ENCODE measurements at regions not wholly inside any gene's neighbourhood (a gene's known extent, or its start where the extent isn't known, plus 50 kb on each side); places are given as distances from the start of the nearest gene placed in this dataset.
"Not testable (repeated sequence)": the region's sequence is repeated elsewhere in the genome, so short reads cannot be mapped to it uniquely, and the experiment has no call there.

GRCh38 chr6:57708061-57708460 is 390.6 kb downstream of the PRIM2 start:
- H3K9me3 ChIP-seq; intact Hi-C loops (cut with DNase I); H3K4me3 ChIP-seq; H3K36me3 ChIP-seq; H3K27ac ChIP-seq; H3K4me1 ChIP-seq; H3K27me3 ChIP-seq; DNase-seq (ENCODE audit: extremely low spot score in 2 of 2): not testable (repeated sequence)

GRCh38 chr6:57722546-57722945 is 405.1 kb downstream of the PRIM2 start:
- H3K4me1 ChIP-seq; H3K27me3 ChIP-seq; H3K27ac ChIP-seq; intact Hi-C loops (cut with DNase I); H3K36me3 ChIP-seq; H3K4me3 ChIP-seq; DNase-seq (ENCODE audit: extremely low spot score in 2 of 2); H3K9me3 ChIP-seq: not testable (repeated sequence)

- H3K4me1 ChIP-seq; intact Hi-C loops (cut with DNase I): not testable (repeated sequence)
These were observed 406.5 kb downstream of the PRIM2 start for GRCh38 chr6:57723815-57724401.

GRCh38 chr6:57729407-57729806 is 412.0 kb downstream of the PRIM2 start:
- H3K27me3 ChIP-seq; DNase-seq (ENCODE audit: extremely low spot score in 2 of 2); H3K4me1 ChIP-seq; H3K9me3 ChIP-seq; H3K36me3 ChIP-seq; intact Hi-C loops (cut with DNase I); H3K27ac ChIP-seq; H3K4me3 ChIP-seq: not testable (repeated sequence)

More at GRCh38 chr6:57723815-57724401, 406.5 kb downstream of the PRIM2 start:
- H3K27me3 ChIP-seq; H3K36me3 ChIP-seq; DNase-seq (ENCODE audit: extremely low spot score in 2 of 2); H3K4me3 ChIP-seq; H3K27ac ChIP-seq; H3K9me3 ChIP-seq: not testable (repeated sequence)

DNA sequence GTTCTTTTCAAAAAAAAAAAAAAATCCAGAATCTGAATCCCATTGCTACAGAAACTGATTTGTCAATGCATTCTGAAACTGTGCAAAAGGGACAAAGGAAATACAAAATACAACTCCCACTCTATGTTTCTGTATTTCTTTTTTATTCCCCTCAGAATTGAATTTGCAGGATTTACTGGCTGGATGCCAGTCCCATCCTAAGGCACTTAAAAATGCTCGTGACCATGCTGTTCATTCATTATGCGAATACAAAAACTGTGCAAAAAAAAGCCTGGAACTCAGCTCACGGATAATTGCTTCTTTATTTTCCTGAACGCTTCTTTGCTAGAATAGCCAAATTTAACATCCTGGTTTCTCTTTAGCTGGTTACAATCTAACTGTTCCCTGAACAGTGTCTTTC is 413.3 kb downstream of the PRIM2 start:
- H3K27me3 ChIP-seq; H3K4me3 ChIP-seq; H3K27ac ChIP-seq; DNase-seq (ENCODE audit: extremely low spot score in 2 of 2); intact Hi-C loops (cut with DNase I); H3K4me1 ChIP-seq; H3K36me3 ChIP-seq; H3K9me3 ChIP-seq: not testable (repeated sequence)

DNA sequence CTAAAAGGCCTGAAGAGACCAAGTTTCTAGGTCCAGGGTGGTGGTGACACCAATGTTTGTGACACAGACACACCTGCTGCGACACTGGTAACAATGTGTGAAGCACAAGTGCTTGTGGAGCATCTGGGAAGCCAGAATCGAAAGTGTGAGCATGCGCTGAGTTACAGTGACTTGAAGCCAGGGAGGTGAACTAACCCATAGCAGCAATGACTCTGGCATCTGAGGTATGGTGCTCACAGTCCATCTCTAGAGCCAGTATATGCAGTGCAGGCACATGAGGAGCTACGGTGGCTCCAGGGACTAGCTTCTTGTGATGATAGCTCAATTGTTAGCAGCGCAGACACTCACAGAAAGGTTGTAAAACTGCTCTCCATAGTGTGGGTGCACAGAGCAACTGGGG is 430.3 kb downstream of the PRIM2 start:
- H3K36me3 ChIP-seq; H3K4me1 ChIP-seq; H3K27ac ChIP-seq; DNase-seq (ENCODE audit: extremely low spot score in 2 of 2); H3K4me3 ChIP-seq; intact Hi-C loops (cut with DNase I); H3K27me3 ChIP-seq; H3K9me3 ChIP-seq: not testable (repeated sequence)

DNA sequence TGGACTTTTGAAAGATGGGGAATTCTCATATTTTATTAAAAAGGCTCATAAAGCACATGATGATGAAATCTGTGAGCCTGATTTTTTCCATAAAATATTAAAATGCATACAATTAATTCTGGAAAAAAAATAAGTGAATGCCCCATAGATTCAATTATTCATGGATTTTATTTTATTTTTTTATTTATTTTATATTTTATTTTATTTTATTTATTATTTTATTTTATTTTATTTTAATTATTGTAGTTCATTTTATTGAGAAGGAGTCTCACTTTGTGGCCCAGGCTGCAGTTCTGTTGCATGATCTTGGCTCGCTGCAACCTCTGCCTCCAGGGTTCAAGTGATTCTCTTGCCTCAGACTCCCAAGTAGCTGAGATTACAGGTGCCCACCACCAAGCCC is 442.4 kb downstream of the PRIM2 start:
- intact Hi-C loops (cut with DNase I); H3K4me1 ChIP-seq; H3K4me3 ChIP-seq; H3K27ac ChIP-seq; H3K9me3 ChIP-seq; H3K27me3 ChIP-seq; DNase-seq (ENCODE audit: extremely low spot score in 2 of 2); H3K36me3 ChIP-seq: not testable (repeated sequence)

DNA sequence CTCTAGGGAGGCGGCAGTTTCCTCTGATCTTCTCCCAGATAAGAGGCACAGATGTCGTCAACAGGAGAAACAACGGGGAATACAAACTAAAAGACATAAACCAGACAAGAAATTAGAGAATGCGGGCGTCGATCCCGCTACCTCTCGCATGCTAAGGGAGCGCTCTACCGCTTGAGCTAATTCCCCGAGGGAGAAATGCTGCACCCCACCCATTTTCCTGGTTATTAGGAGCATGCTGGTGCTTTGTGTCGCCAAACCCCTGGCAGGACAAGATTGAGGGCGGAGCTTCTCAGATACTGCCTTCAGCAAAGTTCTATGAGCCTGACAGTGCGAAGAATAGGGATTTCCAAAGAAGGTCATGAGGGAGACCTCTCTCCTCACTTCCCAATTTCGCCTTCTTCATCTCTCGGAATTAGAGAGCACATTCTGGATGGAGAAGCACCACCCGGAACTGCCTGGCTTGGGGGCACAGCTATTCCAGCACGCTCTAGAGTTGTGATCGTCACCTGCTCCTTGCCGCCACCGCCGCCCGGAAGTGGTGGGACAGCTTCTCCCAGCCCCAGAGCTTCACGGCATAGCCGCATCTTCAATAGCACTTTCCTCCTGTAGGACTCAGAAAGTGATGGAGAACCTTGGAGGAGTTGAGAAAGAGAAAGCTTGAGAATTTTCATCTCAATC is 475.4 kb downstream of the PRIM2 start:
- H3K9me3 ChIP-seq; H3K36me3 ChIP-seq; H3K27ac ChIP-seq; intact Hi-C loops (cut with DNase I); H3K4me1 ChIP-seq; DNase-seq (ENCODE audit: extremely low spot score in 2 of 2); H3K27me3 ChIP-seq; H3K4me3 ChIP-seq: not testable (repeated sequence)

DNA sequence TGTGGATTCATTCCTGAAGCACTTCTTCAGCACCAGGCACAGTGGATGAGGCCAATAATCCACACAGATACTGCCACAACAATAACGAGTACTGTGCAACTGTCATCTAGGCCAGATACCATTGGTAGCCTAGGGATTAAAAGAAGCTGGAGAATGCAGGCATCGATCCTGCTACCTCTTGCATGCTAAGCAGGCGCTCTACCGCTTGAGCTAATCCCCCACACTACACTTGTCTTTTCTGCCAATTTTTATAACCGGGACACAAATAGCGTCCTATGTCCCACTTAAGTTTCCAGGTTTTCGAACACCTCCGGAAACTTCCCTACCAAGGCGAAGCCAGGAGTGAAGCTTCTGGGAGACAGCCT is 475.9 kb downstream of the PRIM2 start:
- H3K4me3 ChIP-seq; DNase-seq (ENCODE audit: extremely low spot score in 2 of 2); H3K27ac ChIP-seq; H3K27me3 ChIP-seq; H3K36me3 ChIP-seq; H3K9me3 ChIP-seq; H3K4me1 ChIP-seq; intact Hi-C loops (cut with DNase I): not testable (repeated sequence)

DNA sequence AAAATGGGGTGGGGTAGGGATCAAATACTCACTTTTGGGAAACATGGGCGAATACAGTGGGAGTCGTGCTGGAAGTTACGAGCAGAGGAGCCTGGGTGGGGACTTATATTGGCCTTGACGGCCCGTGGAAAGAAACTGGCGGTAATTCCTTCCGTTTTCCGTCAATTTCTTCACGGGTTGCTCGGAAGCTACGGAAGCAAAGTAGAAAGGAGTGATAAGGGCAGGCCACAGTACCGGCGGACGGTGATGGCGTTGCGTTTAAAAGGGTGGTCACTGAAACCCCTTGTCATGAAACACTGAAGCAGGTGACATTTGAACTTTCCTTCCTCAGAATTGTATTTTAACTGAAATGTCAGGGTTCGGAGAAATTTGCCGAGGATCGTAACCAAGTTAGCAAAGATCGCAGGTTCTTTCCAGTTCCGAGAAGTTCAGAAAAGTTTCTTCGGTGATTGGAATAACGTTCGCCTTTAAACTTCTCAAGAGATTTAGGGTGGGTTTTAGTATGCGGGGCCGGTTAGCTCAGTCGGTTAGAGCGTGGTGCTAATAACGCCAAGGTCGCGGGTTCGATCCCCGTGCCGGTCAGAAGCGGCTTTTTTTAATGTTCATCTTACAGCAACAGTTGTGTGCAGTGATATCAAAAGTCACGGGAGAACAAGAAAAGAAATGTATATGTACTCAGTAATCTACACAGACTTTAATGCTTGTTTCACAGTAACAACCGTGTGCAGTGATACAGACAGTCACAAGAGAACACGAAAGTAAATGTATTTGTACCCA is 482.5 kb downstream of the PRIM2 start:
- DNase-seq (ENCODE audit: extremely low spot score in 2 of 2); H3K9me3 ChIP-seq; H3K4me1 ChIP-seq; H3K36me3 ChIP-seq; intact Hi-C loops (cut with DNase I); H3K27me3 ChIP-seq; H3K27ac ChIP-seq: not testable (repeated sequence)
- peak overlapping the region in 1 of 2 donors; percentile 1 for H3K4me3 ChIP-seq

DNA sequence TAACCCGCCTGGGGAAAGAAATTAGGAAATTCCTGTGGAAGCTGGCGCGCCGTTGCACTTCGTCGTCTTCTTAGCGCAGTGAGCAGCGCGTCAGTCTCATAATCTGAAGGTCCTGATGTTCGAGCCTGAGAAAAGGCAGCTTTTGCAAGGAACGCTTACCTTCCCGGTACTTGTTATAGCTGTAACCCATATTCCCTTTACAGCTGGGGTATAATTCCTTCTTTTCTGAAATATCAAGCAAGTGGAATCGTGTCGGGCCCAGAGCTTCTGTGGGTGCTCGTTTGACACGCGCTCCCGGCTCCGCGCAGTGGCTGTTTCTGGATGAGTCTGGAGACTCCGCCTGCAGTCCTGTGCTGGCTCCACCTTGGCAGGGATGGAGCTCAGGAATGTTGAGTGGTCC is 491.2 kb downstream of the PRIM2 start:
- H3K4me1 ChIP-seq; H3K9me3 ChIP-seq; intact Hi-C loops (cut with DNase I); DNase-seq (ENCODE audit: extremely low spot score in 2 of 2); H3K36me3 ChIP-seq; H3K27ac ChIP-seq; H3K27me3 ChIP-seq; H3K4me3 ChIP-seq: not testable (repeated sequence)

- intact Hi-C loops (cut with DNase I); H3K9me3 ChIP-seq; H3K27me3 ChIP-seq; H3K4me1 ChIP-seq; DNase-seq (ENCODE audit: extremely low spot score in 2 of 2); H3K4me3 ChIP-seq; H3K27ac ChIP-seq; H3K36me3 ChIP-seq: not testable (repeated sequence)
These were observed 492.0 kb downstream of the PRIM2 start for GRCh38 chr6:57809454-57809853.

- intact Hi-C loops (cut with DNase I); DNase-seq (ENCODE audit: extremely low spot score in 2 of 2); H3K27ac ChIP-seq; H3K27me3 ChIP-seq; H3K4me1 ChIP-seq; H3K4me3 ChIP-seq; H3K9me3 ChIP-seq; H3K36me3 ChIP-seq: not testable (repeated sequence)
These were observed 496.0 kb downstream of the PRIM2 start for GRCh38 chr6:57813271-57814075.

Measured in vagina (tissue), 2 donors.